ENCODE measurements at regions not wholly inside any gene's neighbourhood (a gene's known extent, or its start where the extent isn't known, plus 50 kb on each side); places are given as distances from the start of the nearest gene placed in this dataset.

GRCh38 chr6:105966481-105966880 lies 119.7 kb upstream of the PRDM1 start:
- no peak for DNase-seq (ENCODE audit: low read depth)

- DNase-seq (ENCODE audit: low read depth), result no peak
Observed at GRCh38 chr6:105964979-105965760, 121.0 kb upstream of the PRDM1 start.

- no peak for DNase-seq (ENCODE audit: low read depth)
Observed at GRCh38 chr6:105954148-105954547, 132.0 kb upstream of the PRDM1 start.

- no peak for DNase-seq (ENCODE audit: low read depth)
Observed at GRCh38 chr6:105952772-105953690, 133.1 kb upstream of the PRDM1 start.

GRCh38 chr6:105952326-105952725 lies 133.8 kb upstream of the PRDM1 start:
- no peak for DNase-seq (ENCODE audit: low read depth)

GRCh38 chr6:105951322-105951721 lies 134.8 kb upstream of the PRDM1 start:
- no peak for DNase-seq (ENCODE audit: low read depth)

- no peak for DNase-seq (ENCODE audit: low read depth)
Observed at GRCh38 chr6:105949869-105950268, 136.3 kb upstream of the PRDM1 start.

- no peak for DNase-seq (ENCODE audit: low read depth)
Observed at GRCh38 chr6:105943514-105943913, 142.6 kb upstream of the PRDM1 start.

GRCh38 chr6:105941621-105942412 lies 144.3 kb upstream of the PRDM1 start:
- DNase-seq (ENCODE audit: low read depth), result no peak

GRCh38 chr6:105940990-105941389 lies 145.1 kb upstream of the PRDM1 start:
- no peak for DNase-seq (ENCODE audit: low read depth)

GRCh38 chr6:105936972-105937371 lies 149.2 kb upstream of the PRDM1 start:
- no peak for DNase-seq (ENCODE audit: low read depth)

- no peak for DNase-seq (ENCODE audit: low read depth)
Observed at GRCh38 chr6:105935416-105935815, 150.7 kb upstream of the PRDM1 start.

- no peak for DNase-seq (ENCODE audit: low read depth)
Observed at GRCh38 chr6:105934708-105935107, 151.4 kb upstream of the PRDM1 start.

- no peak for DNase-seq (ENCODE audit: low read depth)
Observed at GRCh38 chr6:105932440-105932839, 153.7 kb upstream of the PRDM1 start.

GRCh38 chr6:105929626-105930025 lies 156.5 kb upstream of the PRDM1 start:
- DNase-seq (ENCODE audit: low read depth), result no peak

- no peak for DNase-seq (ENCODE audit: low read depth)
Observed at GRCh38 chr6:105926318-105926717, 159.8 kb upstream of the PRDM1 start.

- no peak for DNase-seq (ENCODE audit: low read depth)
Observed at GRCh38 chr6:105925706-105926105, 160.4 kb upstream of the PRDM1 start.

- no peak for DNase-seq (ENCODE audit: low read depth)
Observed at GRCh38 chr6:105921781-105922180, 164.4 kb upstream of the PRDM1 start.

GRCh38 chr6:105920071-105920470 lies 166.1 kb upstream of the PRDM1 start:
- no peak for DNase-seq (ENCODE audit: low read depth)

- no peak for DNase-seq (ENCODE audit: low read depth)
Observed at GRCh38 chr6:105917038-105917695, 169.0 kb upstream of the PRDM1 start.

- no peak for DNase-seq (ENCODE audit: low read depth)
Observed at GRCh38 chr6:105911106-105911629, 175.0 kb upstream of the PRDM1 start.

- DNase-seq (ENCODE audit: low read depth), result no peak
Observed at GRCh38 chr6:105909106-105909505, 177.0 kb upstream of the PRDM1 start.

Measured in CMK (cell line).